WI38 (cell line): ENCODE measurements at regions not wholly inside any gene's neighbourhood (a gene's known extent, or its start where the extent isn't known, plus 50 kb on each side); places are given as distances from the start of the nearest gene placed in this dataset.
"Not testable (repeated sequence)": the region's sequence is repeated elsewhere in the genome, so short reads cannot be mapped to it uniquely, and the experiment has no call there.

Experiments used
- H3K4me3 ChIP-seq: 2 replicates; pipeline ENCODE4 v1.5.1; 2011; ENCODE audit warnings: low read depth, mild to moderate bottlenecking, control low read depth, low read length
- CTCF ChIP-seq: IDR thresholded peaks from 2 replicates; pipeline ENCODE4 v1.5.1; 2012; ENCODE audit warnings: low read depth, mild to moderate bottlenecking, control low read depth, low read length

- H3K4me3 ChIP-seq = no peak overlapping the region
- no peak for TF ChIP-seq CTCF
Measured at GRCh38 chr12:47438175-47438574, 267.7 kb downstream of the RPAP3 start.

- no peak for TF ChIP-seq CTCF
Measured at GRCh38 chr12:47437570-47437969, 268.3 kb downstream of the RPAP3 start.

GRCh38 chr12:47433876-47434275, 272.0 kb downstream of the RPAP3 start:
- H3K4me3 ChIP-seq = no peak overlapping the region
- TF ChIP-seq CTCF = no peak

More at GRCh38 chr12:47437570-47437969, 268.3 kb downstream of the RPAP3 start:
- H3K4me3 ChIP-seq = no peak overlapping the region

- H3K4me3 ChIP-seq = not testable (repeated sequence)
Measured at GRCh38 chr12:47426678-47427309, 279.0 kb downstream of the RPAP3 start.

- no peak overlapping the region for H3K4me3 ChIP-seq
- no peak for TF ChIP-seq CTCF
Measured at GRCh38 chr12:47422611-47423010, 283.2 kb downstream of the RPAP3 start.

- TF ChIP-seq CTCF = no peak
- no peak overlapping the region for H3K4me3 ChIP-seq
Measured at GRCh38 chr12:47419497-47419896, 286.3 kb downstream of the RPAP3 start.

- TF ChIP-seq CTCF = no peak
- no peak overlapping the region for H3K4me3 ChIP-seq
Measured at GRCh38 chr12:47417955-47418354, 287.9 kb downstream of the RPAP3 start.

GRCh38 chr12:47417121-47417520, 288.7 kb downstream of the RPAP3 start:
- no peak overlapping the region for H3K4me3 ChIP-seq
- TF ChIP-seq CTCF = no peak
